HG03378 (cell line): ENCODE measurements at regions not wholly inside any gene's neighbourhood (a gene's known extent, or its start where the extent isn't known, plus 50 kb on each side); places are given as distances from the start of the nearest gene placed in this dataset.

Experiments used
- ATAC-seq: cut with Tn5 transposase; IDR thresholded peaks from one replicate; pipeline ENCODE4 v1.9.1; 2021; ENCODE audit warnings: mild to moderate bottlenecking, moderate library complexity; ENCODE audit not compliant: unreplicated experiment

DNA sequence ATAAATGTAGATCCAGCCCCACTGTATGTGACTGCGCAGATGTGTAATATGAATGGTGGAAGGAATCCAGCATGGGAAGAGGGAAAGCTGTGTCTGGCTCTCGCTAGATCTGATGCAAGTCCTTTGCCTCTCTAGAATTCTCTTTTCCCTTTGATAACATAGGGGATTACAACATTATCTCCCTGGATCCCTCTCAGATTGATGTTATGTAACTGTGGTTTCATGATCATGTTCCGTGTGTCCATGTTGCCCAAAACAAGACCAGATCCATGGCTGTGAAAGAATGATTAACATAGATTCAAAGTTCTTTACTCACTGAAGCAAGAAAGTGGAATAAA lies 184.0 kb upstream of the UBL3 start:
- no peak for ATAC-seq

DNA sequence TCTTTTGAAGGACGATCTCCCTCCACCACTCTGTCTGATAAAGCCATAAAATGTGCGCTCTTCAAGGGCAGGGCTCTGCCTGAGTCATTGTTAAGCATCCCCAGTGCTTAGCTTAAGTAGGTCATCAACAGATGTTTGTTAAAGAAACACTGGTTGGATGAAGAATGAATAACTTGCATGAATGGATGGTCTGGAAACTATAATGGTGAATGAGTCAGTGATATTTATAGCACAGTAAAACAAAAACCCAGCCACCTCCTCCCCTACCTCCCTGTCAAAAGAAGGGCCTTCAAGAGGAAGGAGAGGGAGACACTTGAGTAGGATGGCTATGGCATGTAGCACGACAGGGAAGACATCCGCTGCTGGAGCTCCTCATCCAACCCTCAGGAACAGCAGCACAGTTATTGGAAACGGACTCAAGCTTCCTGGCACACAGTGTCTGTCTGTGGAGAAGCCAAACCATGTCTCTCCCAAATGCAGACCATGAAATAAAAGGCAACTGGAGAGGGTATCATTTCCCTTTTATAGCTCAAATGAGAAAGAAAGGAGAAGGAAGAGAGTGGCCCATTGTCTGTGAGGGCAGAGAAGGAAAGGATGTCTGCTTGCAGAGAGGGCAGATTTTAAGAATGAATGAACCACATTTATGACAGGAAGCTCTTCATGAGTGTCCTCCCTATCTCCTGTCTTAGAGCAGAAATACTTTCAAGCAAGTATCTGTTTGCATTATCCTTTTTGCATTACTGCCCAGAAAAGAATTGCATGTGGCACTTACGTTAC lies 183.5 kb upstream of the UBL3 start:
- ATAC-seq, result no peak

- no peak for ATAC-seq
Measured at GRCh38 chr13:30032263-30032662, 181.8 kb upstream of the UBL3 start.

- ATAC-seq, result no peak
Measured at GRCh38 chr13:30031488-30031887, 181.1 kb upstream of the UBL3 start.

DNA sequence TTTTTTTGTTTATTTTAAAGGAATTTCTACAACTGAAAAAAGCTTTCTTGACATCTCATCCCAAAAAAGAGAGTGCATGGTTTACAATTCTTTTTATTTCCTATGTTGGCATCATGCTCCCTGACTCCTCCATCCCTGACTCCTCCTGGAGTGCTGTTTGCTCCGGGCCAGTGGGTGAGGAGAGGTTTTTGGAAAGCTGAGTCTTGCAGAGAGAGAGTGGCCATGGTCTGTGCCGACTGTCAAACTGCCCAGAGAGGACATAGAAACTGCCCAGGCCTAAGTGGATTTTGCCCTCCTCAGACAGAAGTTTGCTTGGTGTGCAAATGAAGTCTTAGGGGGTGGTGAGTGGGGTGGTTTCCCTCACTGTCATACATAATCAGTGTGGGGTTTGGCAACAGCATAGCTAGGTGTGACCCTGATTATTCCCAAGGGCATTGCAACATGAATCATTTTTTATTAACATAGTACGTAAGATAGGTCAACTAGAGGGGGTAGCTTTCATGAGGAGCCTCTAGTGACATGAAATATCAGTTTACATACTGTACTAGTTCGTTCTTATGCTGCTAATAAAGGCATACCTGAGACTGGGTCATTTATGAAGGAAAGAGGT lies 179.8 kb upstream of the UBL3 start:
- no peak for ATAC-seq

DNA sequence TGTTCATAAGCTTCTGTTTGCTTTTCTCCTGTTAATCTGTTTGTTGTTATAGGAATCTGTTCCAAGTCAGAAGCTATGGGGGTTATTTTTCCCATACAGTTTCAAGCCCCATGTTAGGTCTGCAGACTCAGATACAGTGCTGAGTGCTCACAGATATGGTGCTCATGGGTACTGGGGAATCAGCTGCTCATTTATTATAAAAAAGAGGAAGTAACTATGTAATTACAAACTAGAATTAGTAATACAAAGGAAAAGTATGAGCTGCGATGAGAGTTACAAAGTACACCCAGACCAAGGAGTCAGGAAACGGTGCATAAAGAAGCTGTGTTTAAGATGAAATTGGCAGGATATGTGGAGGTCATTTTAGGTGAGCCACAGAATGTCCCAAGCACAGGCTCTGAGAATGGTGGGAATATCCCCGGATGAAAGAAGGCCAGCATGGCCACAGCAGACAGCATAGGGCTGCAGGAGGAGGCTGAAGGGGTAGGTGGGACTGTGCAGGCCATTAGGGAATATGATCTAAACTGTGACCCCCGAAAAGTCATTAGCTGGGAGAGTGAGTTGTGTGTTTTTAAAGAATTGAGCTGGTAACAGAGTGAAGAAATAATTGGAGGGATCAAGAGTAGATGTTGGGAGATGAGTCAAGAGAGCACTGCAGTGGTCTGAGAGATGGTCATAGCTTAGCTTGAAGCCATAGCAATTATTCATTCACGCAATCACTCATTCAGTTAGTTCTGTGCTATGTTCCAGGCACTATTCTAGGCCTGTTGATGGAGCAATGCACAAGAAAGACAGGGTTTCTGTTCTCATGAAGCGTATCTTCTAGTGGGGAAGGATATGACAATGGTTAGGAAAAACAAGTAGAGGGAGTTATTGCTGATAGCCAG lies 177.4 kb upstream of the UBL3 start:
- no peak for ATAC-seq

DNA sequence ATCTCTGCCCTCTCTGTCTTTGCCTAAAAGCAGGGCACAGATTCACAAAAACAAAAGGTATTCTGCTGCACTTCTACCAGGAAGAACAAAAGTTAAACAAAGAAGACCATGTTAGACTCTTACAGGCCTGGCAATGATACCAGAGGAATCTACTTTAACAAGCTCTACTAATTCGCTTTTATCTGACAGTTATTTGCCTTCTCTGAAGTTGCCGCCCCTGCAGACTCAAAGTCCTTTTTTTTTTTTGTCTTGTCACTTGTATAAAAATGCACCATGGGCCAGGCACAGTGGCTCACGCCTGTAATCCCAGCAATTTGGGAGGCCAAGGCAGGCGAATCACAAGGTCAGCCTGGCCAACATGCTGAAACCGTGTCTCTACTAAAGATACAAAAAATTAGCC lies 176.5 kb upstream of the UBL3 start:
- ATAC-seq, result no peak

- no peak for ATAC-seq
Measured at GRCh38 chr13:30026093-30026492, 175.7 kb upstream of the UBL3 start.

DNA sequence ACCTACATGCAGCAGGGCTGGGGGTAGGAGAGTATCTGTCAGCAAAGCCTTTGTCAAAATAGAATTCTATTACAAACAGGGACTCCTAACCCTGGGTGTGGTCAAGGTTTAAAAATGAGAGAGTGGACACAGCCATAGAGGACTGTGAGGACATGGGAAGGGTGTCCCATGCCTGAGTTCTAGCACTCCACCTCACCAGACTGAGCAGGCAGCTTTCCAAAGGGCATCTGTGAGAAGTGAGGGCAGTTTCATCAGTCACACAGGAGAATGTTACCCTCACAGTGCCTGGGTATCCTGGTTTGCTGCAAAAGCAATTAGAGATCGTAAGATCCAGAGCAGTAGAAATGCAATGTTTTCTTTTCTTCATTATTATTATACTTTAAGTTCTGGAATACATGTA lies 174.9 kb upstream of the UBL3 start:
- no peak for ATAC-seq

GRCh38 chr13:30024125-30024865 lies 173.9 kb upstream of the UBL3 start:
- no peak for ATAC-seq

DNA sequence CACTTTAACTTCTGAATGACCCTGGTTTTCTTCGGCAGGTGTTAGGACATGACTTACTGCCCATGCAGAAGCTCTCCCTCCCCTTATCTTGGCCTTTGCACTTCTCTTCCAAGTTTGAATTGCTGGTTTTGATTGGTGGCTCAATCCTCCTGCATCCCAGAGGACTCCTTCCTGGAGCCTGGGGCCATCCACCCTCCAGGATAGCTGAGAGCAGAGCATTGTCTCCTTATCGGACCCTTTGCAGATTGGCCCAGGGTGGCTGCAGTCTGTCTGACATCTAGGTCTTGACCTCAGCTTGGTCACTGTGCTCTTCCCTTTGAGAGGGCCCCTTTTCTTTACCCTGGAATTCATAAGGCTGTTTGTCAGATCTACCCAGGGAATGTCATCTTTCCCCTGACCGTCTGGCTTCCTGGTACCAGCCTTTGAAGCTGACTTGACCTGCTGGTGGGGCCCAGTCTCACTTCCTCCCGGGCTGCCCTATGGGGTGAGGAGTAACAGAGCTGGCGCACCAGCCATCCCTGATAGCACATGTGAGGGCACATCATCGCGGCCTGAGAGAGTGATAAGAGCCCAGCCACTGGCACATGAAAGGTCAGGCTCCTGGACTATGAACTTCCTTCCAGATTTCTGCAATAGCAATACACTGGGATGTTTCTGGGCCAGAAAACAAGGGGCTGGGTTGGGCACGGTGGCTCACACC lies 172.9 kb upstream of the UBL3 start:
- no peak for ATAC-seq

DNA sequence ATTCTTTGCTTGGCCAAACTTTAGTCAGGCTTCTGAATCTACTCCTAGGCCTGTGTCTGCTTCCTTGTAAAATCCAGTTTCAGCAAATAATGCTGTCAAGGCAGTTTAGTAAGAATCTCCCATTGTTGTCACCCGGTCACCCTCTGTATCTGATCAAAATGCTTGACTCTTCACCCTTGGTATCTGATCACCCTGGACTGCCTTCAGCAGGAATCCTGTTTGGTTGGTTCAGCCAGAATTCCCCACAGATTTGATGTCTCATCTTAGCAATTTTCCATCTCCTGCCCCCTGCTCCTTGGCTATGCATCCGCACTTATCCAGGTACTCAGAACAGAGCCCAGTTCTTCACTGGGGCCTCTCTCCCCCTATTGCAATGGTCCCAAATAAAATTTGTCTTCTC lies 172.4 kb upstream of the UBL3 start:
- no peak for ATAC-seq

DNA sequence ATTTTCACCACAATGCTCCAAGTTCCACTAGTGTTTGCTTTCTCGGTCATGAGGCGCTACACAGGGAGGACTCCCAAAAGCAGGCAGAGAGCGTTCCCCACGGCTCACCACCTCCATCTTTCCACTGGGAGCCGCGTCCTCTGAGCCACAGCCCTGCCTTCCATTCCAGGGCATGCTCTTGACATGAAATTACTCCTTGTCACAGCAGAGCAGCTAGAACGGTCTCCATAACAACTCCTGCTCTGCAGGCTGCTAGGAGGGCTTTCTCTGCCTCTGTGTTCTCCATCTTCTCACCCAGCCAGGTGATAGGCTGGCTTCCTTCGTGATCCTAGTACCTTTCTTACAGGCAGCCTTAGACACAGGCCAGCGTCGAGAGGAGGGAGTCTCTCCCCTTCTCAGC lies 171.8 kb upstream of the UBL3 start:
- ATAC-seq, result no peak

DNA sequence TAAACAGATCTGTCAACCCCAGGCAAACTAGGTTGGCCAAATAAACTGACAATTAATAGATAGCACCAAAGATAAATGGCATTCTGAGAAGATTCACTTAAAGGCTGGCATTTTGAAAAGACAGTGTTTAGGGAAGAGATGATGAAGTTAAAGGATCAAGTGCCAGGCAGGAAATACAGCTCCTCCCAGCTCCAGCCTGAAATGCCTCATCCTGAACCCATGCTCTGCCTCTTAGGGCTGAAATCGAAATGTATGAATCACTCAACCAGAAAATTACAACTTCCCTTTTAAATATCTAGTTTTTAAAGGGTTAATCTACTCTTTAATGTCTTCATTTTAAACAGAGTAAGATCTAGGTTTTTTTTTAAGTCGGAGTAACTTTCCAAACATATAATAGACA lies 171.2 kb upstream of the UBL3 start:
- no peak for ATAC-seq

DNA sequence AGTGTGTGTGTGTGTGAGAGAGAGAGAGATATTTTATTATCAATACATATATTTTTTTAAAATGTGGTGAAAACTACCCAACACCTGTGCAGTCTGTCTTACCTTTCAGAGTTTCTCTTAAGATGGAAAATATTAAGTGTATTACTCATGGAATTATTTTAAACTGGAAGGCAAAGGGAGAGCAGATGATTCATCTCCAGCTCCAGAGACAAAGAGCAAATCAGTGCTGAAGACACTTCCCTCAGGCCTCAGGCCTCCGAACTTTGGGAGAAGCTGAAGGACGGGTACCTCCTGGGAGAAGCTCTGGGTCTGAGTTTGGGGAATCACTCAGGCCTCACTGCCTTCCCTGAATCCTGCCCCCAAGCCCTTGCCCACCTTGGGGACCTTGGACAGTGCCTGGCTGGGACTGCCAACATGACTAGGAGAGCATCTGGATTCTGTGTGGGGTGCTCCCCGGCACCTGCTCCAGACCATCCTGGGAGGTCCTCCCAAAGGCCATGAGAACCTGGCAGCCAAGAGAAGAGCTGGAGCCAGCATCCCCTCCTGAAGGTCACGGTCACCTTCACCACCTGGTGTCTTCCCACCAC lies 170.4 kb upstream of the UBL3 start:
- no peak for ATAC-seq

GRCh38 chr13:30019648-30020626 lies 169.5 kb upstream of the UBL3 start:
- ATAC-seq, result no peak

DNA sequence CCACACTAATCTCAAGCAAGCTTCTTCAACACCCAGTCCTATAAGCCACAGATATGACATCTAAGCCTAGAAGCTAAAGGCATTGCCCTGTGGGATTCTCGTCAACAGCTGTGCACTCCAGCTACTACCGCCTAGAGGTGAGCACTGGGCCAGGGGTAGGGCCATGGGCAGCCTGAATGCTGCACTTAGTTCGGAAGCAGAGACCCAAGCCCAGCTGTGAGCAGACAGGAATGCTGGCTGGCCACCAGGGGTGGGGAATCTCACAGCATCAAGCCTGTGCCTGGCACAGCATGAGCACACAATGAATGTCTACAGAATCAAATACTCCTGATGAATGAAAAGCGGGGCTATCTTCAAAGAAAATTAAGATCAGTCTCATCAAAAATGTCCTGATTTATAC lies 167.5 kb upstream of the UBL3 start:
- no peak for ATAC-seq

- no peak for ATAC-seq
Measured at GRCh38 chr13:30016398-30016797, 166.0 kb upstream of the UBL3 start.

DNA sequence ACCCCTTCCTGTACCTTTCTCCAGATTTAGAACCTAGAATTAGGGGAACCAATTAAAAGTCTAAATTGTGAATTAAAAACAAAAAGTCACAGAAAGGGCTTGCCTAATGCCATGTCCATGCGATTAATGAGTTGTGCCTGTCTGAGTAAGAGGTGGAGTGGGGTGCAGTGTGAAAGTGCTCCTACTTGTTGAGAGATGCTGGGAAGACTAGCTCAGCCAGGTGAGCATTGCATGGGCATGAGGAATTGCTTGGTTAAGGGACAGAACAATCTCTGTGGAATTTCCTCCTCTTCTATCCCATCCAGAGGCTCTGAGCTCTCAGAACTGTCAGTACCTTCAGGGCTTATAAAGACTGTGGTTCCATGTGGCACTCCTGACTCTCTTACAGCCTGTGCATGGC lies 159.0 kb upstream of the UBL3 start:
- no peak for ATAC-seq
